PC-9 (cell line): ENCODE measurements at regions not wholly inside any gene's neighbourhood (a gene's known extent, or its start where the extent isn't known, plus 50 kb on each side); places are given as distances from the start of the nearest gene placed in this dataset.

ENCODE experiments used
- BruUV-seq: library from RNA; stranded (reverse); fragments of 400-500 nt; replicated peaks from 2 replicates; lab custom pipeline; 2021; lab: Mats Ljungman, UMichigan
- CTCF ChIA-PET: fragments of 300-600 bp; sonication (Branson Sonifier 250); formaldehyde crosslinking; loops from one replicate; lab custom pipeline; 2022; ENCODE audit warnings: antibody characterized with exemption; lab: Charles Lee
- POLR2A ChIA-PET: fragments of 300-600 bp; sonication (Branson Sonifier 250); formaldehyde crosslinking; loops from one replicate; lab custom pipeline; 2022; ENCODE audit warnings: antibody characterized with exemption; ENCODE audit not compliant: unreplicated experiment; lab: Charles Lee
- DNase-seq, 2 experiments: peaks; one replicate each; pipeline versions ENCODE4 v3.0.0 to v3.0.0-alpha.2; 2015 to 2022; ENCODE audit warnings: mixed read lengths in 1 of 2
- H2AFZ ChIP-seq: fragments of 200-600 bp; sonication (generic); 2 replicates; pipeline ENCODE4 v1.8.1; 2017; ENCODE audit warnings: antibody characterized with exemption
- H3F3A ChIP-seq: fragments of 200-600 bp; sonication (generic); 2 replicates; pipeline ENCODE4 v1.8.1; 2017; ENCODE audit warnings: antibody characterized with exemption, mild to moderate bottlenecking, low read depth; ENCODE audit not compliant: insufficient read depth
- H3K27ac ChIP-seq: fragments of 200-600 bp; sonication (generic); 2 replicates; pipeline ENCODE4 v1.6.1; 2016; ENCODE audit warnings: mixed run types
- H3K27me3 ChIP-seq: fragments of 200-600 bp; sonication (generic); 2 replicates; pipeline ENCODE4 v1.6.1; 2016; ENCODE audit warnings: low read depth, mixed run types; ENCODE audit not compliant: insufficient read depth
- H3K36me3 ChIP-seq: fragments of 200-600 bp; sonication (generic); 2 replicates; pipeline ENCODE4 v1.6.1; 2016; ENCODE audit warnings: low read depth, mixed run types
- H3K4me1 ChIP-seq: fragments of 200-600 bp; sonication (generic); replicated peaks from 2 replicates; pipeline ENCODE4 v1.6.1; 2016; ENCODE audit warnings: mixed run types; ENCODE audit not compliant: insufficient read depth
- H3K4me2 ChIP-seq: fragments of 200-600 bp; sonication (generic); 2 replicates; pipeline ENCODE4 v1.6.1; 2017; ENCODE audit warnings: mixed run types
- H3K4me3 ChIP-seq: fragments of 200-600 bp; sonication (generic); 2 replicates; pipeline ENCODE4 v1.6.1; 2016; ENCODE audit warnings: mixed run types
- H3K79me2 ChIP-seq: fragments of 200-600 bp; sonication (generic); 2 replicates; pipeline ENCODE4 v1.6.1; 2017; ENCODE audit warnings: low read depth, mixed run types
- H3K9me2 ChIP-seq: fragments of 200-600 bp; sonication (generic); 2 replicates; pipeline ENCODE4 v1.8.1; 2017; ENCODE audit warnings: mild to moderate bottlenecking; ENCODE audit not compliant: insufficient read depth
- H3K9me3 ChIP-seq: fragments of 200-600 bp; sonication (generic); 2 replicates; pipeline ENCODE4 v1.8.1; 2016; ENCODE audit warnings: low read depth; ENCODE audit not compliant: insufficient read depth
- H4K20me1 ChIP-seq: fragments of 200-600 bp; sonication (generic); 2 replicates; pipeline ENCODE4 v1.8.1; 2017; ENCODE audit not compliant: insufficient read depth
- CTCF ChIP-seq: fragments of 200-600 bp; sonication (generic); conservative IDR thresholded peaks from 2 replicates; pipeline ENCODE4 v1.6.1; 2017; ENCODE audit warnings: mixed run types, antibody characterized with exemption, mild to moderate bottlenecking, moderate library complexity
- EZH2 ChIP-seq: fragments of 200-600 bp; sonication (generic); IDR thresholded peaks from 2 replicates; pipeline ENCODE4 v1.8.0; 2017; ENCODE audit warnings: antibody characterized with exemption, low read depth
- intact Hi-C: fragments of 100-400 bp; cut with micrococcal nuclease; formaldehyde crosslinking; loops from one replicate; pipeline ENCODE4 v1.10.0; 2022; ENCODE audit not compliant: unreplicated experiment

GRCh38 chr3:107130089-107130700 lies 247.0 kb upstream of the CCDC54 start:
- no TSS peak for BruUV-seq

GRCh38 chr3:107132674-107133073 lies 244.6 kb upstream of the CCDC54 start:
- Histone ChIP-seq H3K4me2 (no peak overlapping the region), H3K4me3 (no peak overlapping the region), H4K20me1 (no peaks in the 10 kb centered on the region), H3K9me3 (peaks cover 6% of the 10 kb centered on the region; the same call in 1 of the 2 replicates), H2AFZ (no peak overlapping the region), H3K4me1 (no peaks in the 10 kb centered on the region), H3F3A (no peaks in the 10 kb centered on the region), H3K36me3 (no peaks in the 10 kb centered on the region), H3K9me2 (no peaks in the 10 kb centered on the region), H3K27me3 (no peaks in the 10 kb centered on the region), H3K27ac (no peak overlapping the region), H3K79me2 (no peaks in the 10 kb centered on the region)
- TF ChIP-seq EZH2 (no peak), CTCF (no peak)
- ChIA-PET POLR2A (interaction anchor here (0.6 kb wide), 1 partner anchor 407 kb away, joined by 4 read pairs; no protein-coding TSS in a partner anchor), CTCF (no interaction called here)
- no TSS peak for BruUV-seq
- DNase-seq: no peak
- intact Hi-C loops: no loop called here

More at GRCh38 chr3:107130089-107130700, 247.0 kb upstream of the CCDC54 start:
- intact Hi-C loops: no loop called here
- no peaks in the 10 kb centered on the region for H3K4me1 ChIP-seq
- no peaks in the 10 kb centered on the region for H3K79me2 ChIP-seq
- peaks cover 6% of the 10 kb centered on the region; the same call in 1 of the 2 replicates for H3K9me3 ChIP-seq
- H3K27ac ChIP-seq: no peak overlapping the region
- ChIA-PET POLR2A (no interaction called here), CTCF (no interaction called here)
- no peak for DNase-seq
- H2AFZ ChIP-seq: no peak overlapping the region
- TF ChIP-seq CTCF (no peak), EZH2 (no peak)
- no peaks in the 10 kb centered on the region for H3F3A ChIP-seq
- no peaks in the 10 kb centered on the region for H4K20me1 ChIP-seq
- H3K27me3 ChIP-seq: no peaks in the 10 kb centered on the region
- H3K4me2 ChIP-seq: no peak overlapping the region
- no peaks in the 10 kb centered on the region for H3K36me3 ChIP-seq
- H3K9me2 ChIP-seq: no peaks in the 10 kb centered on the region
- no peak overlapping the region for H3K4me3 ChIP-seq

GRCh38 chr3:107133891-107134290 lies 243.3 kb upstream of the CCDC54 start:
- Histone ChIP-seq H3K27me3 (no peaks in the 10 kb centered on the region), H3K4me1 (no peaks in the 10 kb centered on the region), H3K36me3 (no peaks in the 10 kb centered on the region), H3F3A (no peaks in the 10 kb centered on the region), H3K4me2 (no peak overlapping the region), H3K4me3 (no peak overlapping the region), H3K79me2 (no peaks in the 10 kb centered on the region), H4K20me1 (no peaks in the 10 kb centered on the region), H3K27ac (no peak overlapping the region), H3K9me2 (no peaks in the 10 kb centered on the region), H2AFZ (no peak overlapping the region), H3K9me3 (no peaks in the 10 kb centered on the region)
- POLR2A ChIA-PET: no interaction called here
- no peak for DNase-seq
- BruUV-seq: no TSS peak
- CTCF ChIA-PET: no interaction called here
- intact Hi-C loops: no loop called here
- no peak for TF ChIP-seq CTCF
- TF ChIP-seq EZH2: no peak
